OCI-LY7 (cell line): ENCODE measurements at regions not wholly inside any gene's neighbourhood (a gene's known extent, or its start where the extent isn't known, plus 50 kb on each side); places are given as distances from the start of the nearest gene placed in this dataset.
"Not testable (repeated sequence)": the region's sequence is repeated elsewhere in the genome, so short reads cannot be mapped to it uniquely, and the experiment has no call there.

ENCODE experiments used
- BruUV-seq: library from RNA; stranded (reverse); fragments of 400-500 nt; replicated peaks from 2 replicates; lab custom pipeline; 2021; lab: Mats Ljungman, UMichigan
- CTCF ChIA-PET: fragments of 300-600 bp; sonication (Branson Sonifier 250); formaldehyde crosslinking; loops from one replicate; lab custom pipeline; 2022; ENCODE audit warnings: antibody characterized with exemption; ENCODE audit not compliant: unreplicated experiment; lab: Charles Lee
- POLR2A ChIA-PET: fragments of 300-600 bp; sonication (Branson Sonifier 250); formaldehyde crosslinking; loops from one replicate; lab custom pipeline; 2022; ENCODE audit warnings: antibody characterized with exemption; lab: Charles Lee
- DNase-seq: peaks from one replicate; pipeline ENCODE4 v3.0.0-alpha.2; 2015; ENCODE audit warnings: low spot score
- H2AFZ ChIP-seq: fragments of 200-600 bp; sonication (generic), shearing (Covaris generic); 2 replicates; pipeline ENCODE4 v1.6.1; 2014; ENCODE audit warnings: mild to moderate bottlenecking, antibody characterized with exemption, low read length, moderate library complexity
- H3K27ac ChIP-seq: fragments of 200-600 bp; sonication (generic); 2 replicates; pipeline ENCODE4 v1.5.1; 2014; ENCODE audit warnings: mixed run types, low read depth, mild to moderate bottlenecking, moderate library complexity, low read length, inconsistent platforms; ENCODE audit not compliant: poor library complexity, severe bottlenecking
- H3K36me3 ChIP-seq: fragments of 200-600 bp; sonication (generic); 2 replicates; pipeline ENCODE4 v1.6.1; 2014; ENCODE audit warnings: mild to moderate bottlenecking, antibody characterized with exemption, low read length, moderate library complexity, mixed read lengths; ENCODE audit not compliant: insufficient read depth
- H3K4me1 ChIP-seq: fragments of 200-600 bp; sonication (generic); 2 replicates; pipeline ENCODE4 v1.5.1; 2014; ENCODE audit warnings: mild to moderate bottlenecking, low read length; ENCODE audit not compliant: insufficient read depth, poor library complexity, severe bottlenecking
- H3K4me2 ChIP-seq: fragments of 200-600 bp; sonication (generic); 2 replicates; pipeline ENCODE4 v1.6.1; 2014; ENCODE audit warnings: mild to moderate bottlenecking, low read length
- H3K4me3 ChIP-seq: fragments of 200-600 bp; sonication (generic); 2 replicates; pipeline ENCODE4 v1.5.1; 2014; ENCODE audit warnings: mild to moderate bottlenecking, low read depth, low read length; ENCODE audit not compliant: poor library complexity, severe bottlenecking
- H3K79me2 ChIP-seq: fragments of 200-600 bp; sonication (generic); 2 replicates; pipeline ENCODE4 v1.6.1; 2016; ENCODE audit warnings: low read depth, mild to moderate bottlenecking, low read length, moderate library complexity, mixed read lengths; ENCODE audit not compliant: insufficient read depth
- H3K9me2 ChIP-seq: fragments of 200-600 bp; sonication (generic); 2 replicates; pipeline ENCODE4 v1.6.1; 2016; ENCODE audit warnings: mild to moderate bottlenecking, low read length, mixed read lengths; ENCODE audit not compliant: insufficient read depth
- H3K9me3 ChIP-seq: fragments of 200-600 bp; sonication (generic); 2 replicates; pipeline ENCODE4 v1.6.1; 2014; ENCODE audit warnings: mild to moderate bottlenecking, mixed run types, low read length, mixed read lengths
- H4K20me1 ChIP-seq: fragments of 200-600 bp; sonication (generic); 2 replicates; pipeline ENCODE4 v1.6.1; 2014; ENCODE audit warnings: mild to moderate bottlenecking, antibody characterized with exemption, low read length, moderate library complexity, mixed read lengths; ENCODE audit not compliant: insufficient read depth
- EZH2phosphoT487 ChIP-seq: fragments of 200-600 bp; sonication (generic); IDR thresholded peaks from 2 replicates; pipeline ENCODE4 v1.6.1; 2018; ENCODE audit warnings: low read depth, borderline replicate concordance, mild to moderate bottlenecking, mixed run types, antibody characterized with exemption, low read length, moderate library complexity, mixed read lengths
- intact Hi-C: fragments of 100-400 bp; cut with micrococcal nuclease; formaldehyde crosslinking; loops from one replicate; pipeline ENCODE4 v1.10.0; 2022; ENCODE audit not compliant: unreplicated experiment
- TF ChIP-seq, protein P1 (sequence below): fragments of 200-600 bp; sonication (generic); conservative IDR thresholded peaks from 2 replicates; pipeline ENCODE4 v1.5.1; 2014; ENCODE audit warnings: mild to moderate bottlenecking, antibody characterized with exemption, low read length, moderate library complexity, mixed read lengths

DNA sequence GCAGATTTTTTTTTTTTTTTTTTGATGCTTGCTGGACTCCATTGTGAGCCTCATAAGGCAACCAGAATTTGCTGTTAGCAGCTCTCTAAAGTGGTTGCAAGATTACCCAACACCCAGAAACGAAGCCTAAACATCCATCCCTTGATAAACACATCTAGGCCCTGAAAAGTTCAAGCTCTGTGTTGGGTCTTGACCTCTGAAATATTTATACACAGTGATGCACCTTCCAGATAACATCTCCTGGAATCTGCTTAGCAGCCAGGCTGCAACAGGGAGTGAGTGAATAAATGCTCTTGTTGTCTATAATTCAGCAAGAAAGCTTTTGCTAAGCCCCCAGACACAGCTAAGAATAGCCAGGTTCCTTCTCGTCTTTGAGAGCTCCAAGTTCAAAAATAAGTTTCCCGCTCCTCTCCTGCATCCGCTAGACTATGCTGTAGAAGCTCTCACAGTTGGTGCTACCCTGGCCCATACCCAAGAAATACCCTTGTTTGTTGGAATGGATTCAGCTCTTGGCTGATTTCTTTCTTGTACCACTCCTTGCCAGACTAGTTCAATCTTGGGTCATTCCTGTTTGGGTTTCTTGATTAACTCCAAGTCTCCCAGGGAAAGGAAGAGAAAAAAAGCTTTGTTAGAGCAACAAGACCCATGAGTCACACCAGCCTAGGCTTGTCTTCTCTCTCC, 610.6 kb upstream of the TBX3 start:
- Histone ChIP-seq H3K4me1 (no peaks in the 10 kb centered on the region), H3K27ac (no peak overlapping the region), H3K79me2 (no peaks in the 10 kb centered on the region), H3K4me2 (no peak overlapping the region), H3K9me2 (no peaks in the 10 kb centered on the region), H4K20me1 (no peaks in the 10 kb centered on the region), H3K9me3 (no peaks in the 10 kb centered on the region), H3K36me3 (no peaks in the 10 kb centered on the region), H2AFZ (no peak overlapping the region), H3K4me3 (no peak overlapping the region)
- BruUV-seq = no TSS peak
- ChIA-PET CTCF (no interaction called here), POLR2A (no interaction called here)
- DNase-seq = no peak
- TF ChIP-seq, protein P1, sequence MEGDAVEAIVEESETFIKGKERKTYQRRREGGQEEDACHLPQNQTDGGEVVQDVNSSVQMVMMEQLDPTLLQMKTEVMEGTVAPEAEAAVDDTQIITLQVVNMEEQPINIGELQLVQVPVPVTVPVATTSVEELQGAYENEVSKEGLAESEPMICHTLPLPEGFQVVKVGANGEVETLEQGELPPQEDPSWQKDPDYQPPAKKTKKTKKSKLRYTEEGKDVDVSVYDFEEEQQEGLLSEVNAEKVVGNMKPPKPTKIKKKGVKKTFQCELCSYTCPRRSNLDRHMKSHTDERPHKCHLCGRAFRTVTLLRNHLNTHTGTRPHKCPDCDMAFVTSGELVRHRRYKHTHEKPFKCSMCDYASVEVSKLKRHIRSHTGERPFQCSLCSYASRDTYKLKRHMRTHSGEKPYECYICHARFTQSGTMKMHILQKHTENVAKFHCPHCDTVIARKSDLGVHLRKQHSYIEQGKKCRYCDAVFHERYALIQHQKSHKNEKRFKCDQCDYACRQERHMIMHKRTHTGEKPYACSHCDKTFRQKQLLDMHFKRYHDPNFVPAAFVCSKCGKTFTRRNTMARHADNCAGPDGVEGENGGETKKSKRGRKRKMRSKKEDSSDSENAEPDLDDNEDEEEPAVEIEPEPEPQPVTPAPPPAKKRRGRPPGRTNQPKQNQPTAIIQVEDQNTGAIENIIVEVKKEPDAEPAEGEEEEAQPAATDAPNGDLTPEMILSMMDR = no peak
- TF ChIP-seq EZH2phosphoT487 = no peak
- intact Hi-C loops = no loop called here

DNA sequence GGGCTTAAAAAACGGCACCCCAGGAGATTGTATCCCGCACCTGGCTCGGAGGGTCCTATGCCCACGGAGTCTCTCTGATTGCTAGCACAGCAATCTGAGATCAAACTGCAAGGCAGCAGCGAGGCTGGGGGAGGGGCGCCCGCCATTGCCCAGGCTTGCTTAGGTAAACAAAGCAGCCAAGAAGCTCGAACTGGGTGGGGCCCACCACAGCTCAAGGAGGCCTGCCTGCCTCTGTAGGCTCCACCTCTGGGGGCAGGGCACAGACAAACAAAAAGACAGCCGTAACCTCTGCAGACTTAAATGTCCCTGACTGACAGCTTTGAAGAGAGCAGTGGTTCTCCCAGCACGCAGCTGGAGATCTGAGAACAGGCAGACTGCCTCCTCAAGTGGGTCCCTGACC, 601.5 kb upstream of the TBX3 start:
- H3K36me3 ChIP-seq, H3K79me2 ChIP-seq, BruUV-seq, H4K20me1 ChIP-seq, H3K4me1 ChIP-seq, H3K27ac ChIP-seq, H3K9me2 ChIP-seq, CTCF ChIA-PET, H3K4me2 ChIP-seq, H3K9me3 ChIP-seq, H2AFZ ChIP-seq, H3K4me3 ChIP-seq, DNase-seq, POLR2A ChIA-PET, intact Hi-C loops: not testable (repeated sequence)

DNA sequence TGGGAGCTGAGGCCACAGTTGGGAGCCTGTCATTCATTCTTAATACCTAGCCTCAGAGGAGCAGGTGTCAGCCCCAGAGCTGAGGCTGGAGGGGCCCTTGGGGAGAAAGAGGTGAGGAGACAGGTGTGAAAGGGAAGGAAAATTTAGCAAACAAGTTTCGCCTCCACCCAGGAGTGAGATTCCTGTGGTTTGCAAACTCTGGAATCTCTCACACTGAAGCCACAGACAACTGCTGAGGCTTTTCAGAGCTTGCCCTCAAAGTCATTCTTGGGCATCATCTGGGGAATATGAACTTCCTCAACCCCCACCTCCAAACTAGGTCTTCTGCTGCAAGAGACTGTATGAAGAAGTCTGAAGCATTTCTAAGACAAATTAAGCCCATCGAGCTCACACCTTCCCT, 589.5 kb upstream of the TBX3 start:
- no peaks in the 10 kb centered on the region for H3K9me2 ChIP-seq
- no TSS peak for BruUV-seq
- H3K9me3 ChIP-seq = no peaks in the 10 kb centered on the region
- no peak for TF ChIP-seq EZH2phosphoT487
- TF ChIP-seq, protein P1 = no peak
- H3K4me2 ChIP-seq = no peak overlapping the region
- no peaks in the 10 kb centered on the region for H3K36me3 ChIP-seq
- CTCF ChIA-PET = no interaction called here
- H4K20me1 ChIP-seq = no peaks in the 10 kb centered on the region
- no peak overlapping the region for H3K4me3 ChIP-seq
- H2AFZ ChIP-seq = no peak overlapping the region
- H3K4me1 ChIP-seq = no peaks in the 10 kb centered on the region
- no peak overlapping the region for H3K27ac ChIP-seq
- POLR2A ChIA-PET = no interaction called here
- H3K79me2 ChIP-seq = no peaks in the 10 kb centered on the region
- no peak for DNase-seq
- intact Hi-C loops = no loop called here
